GM12878 (cell line): ENCODE measurements at regions not wholly inside any gene's neighbourhood (a gene's known extent, or its start where the extent isn't known, plus 50 kb on each side); places are given as distances from the start of the nearest gene placed in this dataset.

Source experiments
- ATAC-seq: fragments of 200-7000 bp; cut with Tn5 transposase; 3 replicates; pipeline ENCODE4 v1.9.1; 2020; ENCODE audit warnings: mild to moderate bottlenecking, moderate library complexity
- BruUV-seq: library from RNA; stranded (reverse); fragments of 400-500 nt; replicated peaks from 2 replicates; lab custom pipeline; 2021; lab: Mats Ljungman, UMichigan
- CTCF ChIA-PET: fragments of 300-600 bp; sonication (Branson Sonifier 250); formaldehyde crosslinking; extraction: SDS; loops from one replicate; lab custom pipeline; 2021; ENCODE audit warnings: inconsistent platforms; lab: Yijun Ruan, JAX
- POLR2A ChIA-PET: fragments of 350-600 bp; formaldehyde crosslinking; extraction: SDS; loops from one replicate; lab custom pipeline; 2021; ENCODE audit warnings: inconsistent platforms; lab: Charles Lee
- RAD21 ChIA-PET: fragments of 300-600 bp; sonication (Branson Sonifier 250); formaldehyde crosslinking; loops from one replicate; lab custom pipeline; 2023; ENCODE audit warnings: antibody characterized with exemption; ENCODE audit not compliant: unreplicated experiment; lab: Charles Lee
- SMC1A ChIA-PET: fragments of 300-600 bp; sonication (Branson Sonifier 250); formaldehyde crosslinking; loops from one replicate; lab custom pipeline; 2023; ENCODE audit not compliant: unreplicated experiment, uncharacterized antibody; lab: Charles Lee
- DNase-seq: peaks from one replicate; pipeline ENCODE4 v3.0.0-alpha.2; 2011; ENCODE audit warnings: low read depth, low spot score
- FAIRE-seq: peaks from 3 replicates; lab custom pipeline; 2011; peaks lifted over from hg19 to GRCh38; lab: Jason Lieb, UNC
- H2AFZ ChIP-seq: 2 replicates; pipeline ENCODE4 v1.6.0; 2011; ENCODE audit warnings: low read depth, low read length, control low read depth; ENCODE audit not compliant: control insufficient read depth
- H3K27ac ChIP-seq: 2 replicates; pipeline ENCODE4 v1.5.1; 2011; ENCODE audit warnings: control low read depth; ENCODE audit not compliant: control insufficient read depth, insufficient read depth
- H3K27me3 ChIP-seq, 2 experiments: replicated peaks in 1 of 2; 2 replicates each; pipeline versions ENCODE4 v1.6.0 to v1.6.1; 2011; ENCODE audit warnings: low read length in 1 of 2; ENCODE audit not compliant: control insufficient read depth in 2 of 2, insufficient read depth in 2 of 2
- H3K36me3 ChIP-seq, 2 experiments: 2 replicates each; pipeline ENCODE4 v1.5.1; 2011; ENCODE audit warnings: low read length in 1 of 2; ENCODE audit not compliant: control insufficient read depth in 2 of 2, insufficient read depth in 2 of 2
- H3K4me1 ChIP-seq: 2 replicates; pipeline ENCODE4 v1.6.1; 2011; ENCODE audit warnings: mild to moderate bottlenecking, low read length, moderate library complexity, mixed read lengths; ENCODE audit not compliant: control insufficient read depth, insufficient read depth
- H3K4me2 ChIP-seq: 2 replicates; pipeline ENCODE4 v1.6.0; 2011; ENCODE audit warnings: control low read depth; ENCODE audit not compliant: control insufficient read depth, insufficient read depth
- H3K4me3 ChIP-seq: fragments of 200-600 bp; sonication (generic); 2 replicates; pipeline ENCODE4 v1.5.1; 2016
- H3K79me2 ChIP-seq: 2 replicates; pipeline ENCODE4 v1.6.0; 2011; ENCODE audit warnings: low read length; ENCODE audit not compliant: control insufficient read depth, insufficient read depth
- H3K9ac ChIP-seq: 2 replicates; pipeline ENCODE4 v1.8.0; 2011; ENCODE audit warnings: low read length, control low read depth, mixed read lengths; ENCODE audit not compliant: control insufficient read depth, insufficient read depth
- H3K9me3 ChIP-seq: replicated peaks from 3 replicates; pipeline ENCODE4 v1.5.1; 2011; ENCODE audit warnings: mild to moderate bottlenecking, low read length; ENCODE audit not compliant: control insufficient read depth, insufficient read depth
- H4K20me1 ChIP-seq: 2 replicates; pipeline ENCODE4 v1.6.0; 2011; ENCODE audit not compliant: control insufficient read depth, insufficient read depth
- CREM ChIP-seq: IDR thresholded peaks from 2 replicates; pipeline ENCODE4 v1.6.1; 2014; ENCODE audit warnings: antibody characterized with exemption, low read depth
- E4F1 ChIP-seq: fragments of 450-650 bp; IDR thresholded peaks from 2 replicates; pipeline ENCODE4 v1.6.1; 2018; ENCODE audit warnings: borderline replicate concordance, mild to moderate bottlenecking; ENCODE audit not compliant: partially characterized antibody
- FOS ChIP-seq: IDR thresholded peaks from 3 replicates; pipeline ENCODE4 v1.6.1; 2011; ENCODE audit warnings: borderline replicate concordance; ENCODE audit not compliant: insufficient read length; ENCODE audit errors: extremely low read depth
- IKZF1 ChIP-seq: fragments of 450-650 bp; conservative IDR thresholded peaks from 2 replicates; pipeline ENCODE4 v1.6.1; 2017; ENCODE audit warnings: antibody characterized with exemption, mild to moderate bottlenecking
- JUND ChIP-seq: IDR thresholded peaks from 2 replicates; pipeline ENCODE4 v1.6.1; 2012; ENCODE audit warnings: low read depth, mild to moderate bottlenecking, low read length, improper control_type of control experiment, moderate library complexity
- NFXL1 ChIP-seq: fragments of 450-650 bp; IDR thresholded peaks from 2 replicates; pipeline ENCODE4 v1.6.1; 2017; ENCODE audit warnings: antibody characterized with exemption, mild to moderate bottlenecking, borderline replicate concordance
- RUNX3 ChIP-seq: IDR thresholded peaks from 2 replicates; pipeline ENCODE4 v1.6.1; 2012; ENCODE audit warnings: low read length, inconsistent platforms
- WRNIP1 ChIP-seq: IDR thresholded peaks from 2 replicates; pipeline ENCODE4 v1.6.1; 2011; ENCODE audit warnings: low read depth, low read length, improper control_type of control experiment, borderline replicate concordance
- ZNF274 ChIP-seq: IDR thresholded peaks from one replicate; pipeline ENCODE4 v1.8.0; 2011; ENCODE audit not compliant: insufficient read length, insufficient read depth
- WGBS: methylation state at CpG from one replicate; pipeline ENCODE4 v1.1.6; 2016; ENCODE audit warnings: low lambda C conversion rate; ENCODE audit not compliant: insufficient replicate concordance, insufficient coverage; ENCODE audit errors: missing lambda C conversion rate; 5-methylcytosine and 5-hydroxymethylcytosine counted together
- in situ Hi-C: fragments of 300-500 bp; cut with MboI; formaldehyde crosslinking; loops from 9 replicates; pipeline ENCODE4 v1.14.3; 2018; ENCODE audit warnings: mixed read lengths
- intact Hi-C: fragments of 100-400 bp; cut with micrococcal nuclease; formaldehyde crosslinking; loops from one replicate; pipeline ENCODE4 v1.14.2; 2022; ENCODE audit not compliant: unreplicated experiment
- TF ChIP-seq, protein P1 (sequence below): fragments of 450-650 bp; IDR thresholded peaks from 2 replicates; pipeline ENCODE4 v1.6.1; 2017; ENCODE audit warnings: borderline replicate concordance
- TF ChIP-seq, protein P2 (sequence below), 3 experiments: IDR thresholded peaks in 2 of 3; conservative IDR thresholded peaks in 1 of 3; 2 replicates each; pipeline ENCODE4 v1.5.1; 2011; ENCODE audit warnings: low read depth in 3 of 3, low read length in 3 of 3, mild to moderate bottlenecking in 3 of 3, control low read depth in 2 of 3, moderate library complexity in 2 of 3, inconsistent platforms in 1 of 3, mixed read lengths in 1 of 3; ENCODE audit not compliant: control insufficient read depth in 2 of 3, insufficient read depth in 1 of 3; ENCODE audit errors: extremely low read depth in 1 of 3
- TF ChIP-seq, protein P3 (sequence below): fragments of 450-650 bp; IDR thresholded peaks from 2 replicates; pipeline ENCODE4 v1.6.1; 2017; ENCODE audit warnings: mild to moderate bottlenecking, low read depth, inconsistent platforms; ENCODE audit not compliant: poor library complexity, severe bottlenecking

DNA sequence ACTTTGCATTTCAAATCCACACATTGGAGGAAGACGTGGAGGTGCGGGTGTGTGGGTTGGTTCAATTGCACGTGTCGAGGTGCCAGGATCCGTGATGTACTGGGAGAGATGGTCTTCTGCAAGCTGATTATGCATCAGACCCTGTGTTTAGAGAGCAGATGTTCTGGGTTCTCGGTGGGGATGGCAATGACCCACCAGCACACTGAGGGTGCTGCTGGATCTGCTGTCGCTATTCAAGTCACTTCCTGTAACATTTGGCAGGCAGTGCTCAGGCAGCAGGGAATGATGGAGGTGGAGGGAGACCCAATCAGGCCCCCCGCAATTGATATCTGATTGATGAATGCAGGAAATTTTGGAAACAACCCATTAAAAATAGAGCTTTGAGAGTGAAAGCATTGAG lies 830.1 kb upstream of the POU3F3 start:
- DNase-seq (no peak), FAIRE-seq (no peak), ATAC-seq (no peak)
- H3K27ac ChIP-seq = no peak overlapping the region
- no peaks in the 10 kb centered on the region for H3K4me1 ChIP-seq
- H3K27me3 ChIP-seq = no peaks in the 10 kb centered on the region
- BruUV-seq = no TSS peak
- in situ Hi-C loops = no loop called here
- 19% methylated on average over 8 of the region's 8 CpGs for WGBS
- ChIA-PET SMC1A (no interaction called here), POLR2A (no interaction called here), RAD21 (no interaction called here), CTCF (no interaction called here)
- intact Hi-C loops = no loop called here
- H4K20me1 ChIP-seq = no peaks in the 10 kb centered on the region
- H3K9me3 ChIP-seq = no peaks in the 10 kb centered on the region
- no peaks in the 10 kb centered on the region for H3K36me3 ChIP-seq
- no peaks in the 10 kb centered on the region for H3K79me2 ChIP-seq
- no peak overlapping the region for H3K4me2 ChIP-seq
- no peak overlapping the region for H2AFZ ChIP-seq
- H3K9ac ChIP-seq = no peak overlapping the region
- TF ChIP-seq E4F1 = no peak
- TF ChIP-seq CREM = no peak
- TF ChIP-seq FOS = no peak
- TF ChIP-seq IKZF1 = no peak
- TF ChIP-seq, protein P1, sequence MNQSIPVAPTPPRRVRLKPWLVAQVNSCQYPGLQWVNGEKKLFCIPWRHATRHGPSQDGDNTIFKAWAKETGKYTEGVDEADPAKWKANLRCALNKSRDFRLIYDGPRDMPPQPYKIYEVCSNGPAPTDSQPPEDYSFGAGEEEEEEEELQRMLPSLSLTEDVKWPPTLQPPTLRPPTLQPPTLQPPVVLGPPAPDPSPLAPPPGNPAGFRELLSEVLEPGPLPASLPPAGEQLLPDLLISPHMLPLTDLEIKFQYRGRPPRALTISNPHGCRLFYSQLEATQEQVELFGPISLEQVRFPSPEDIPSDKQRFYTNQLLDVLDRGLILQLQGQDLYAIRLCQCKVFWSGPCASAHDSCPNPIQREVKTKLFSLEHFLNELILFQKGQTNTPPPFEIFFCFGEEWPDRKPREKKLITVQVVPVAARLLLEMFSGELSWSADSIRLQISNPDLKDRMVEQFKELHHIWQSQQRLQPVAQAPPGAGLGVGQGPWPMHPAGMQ = no peak
- TF ChIP-seq, protein P2, sequence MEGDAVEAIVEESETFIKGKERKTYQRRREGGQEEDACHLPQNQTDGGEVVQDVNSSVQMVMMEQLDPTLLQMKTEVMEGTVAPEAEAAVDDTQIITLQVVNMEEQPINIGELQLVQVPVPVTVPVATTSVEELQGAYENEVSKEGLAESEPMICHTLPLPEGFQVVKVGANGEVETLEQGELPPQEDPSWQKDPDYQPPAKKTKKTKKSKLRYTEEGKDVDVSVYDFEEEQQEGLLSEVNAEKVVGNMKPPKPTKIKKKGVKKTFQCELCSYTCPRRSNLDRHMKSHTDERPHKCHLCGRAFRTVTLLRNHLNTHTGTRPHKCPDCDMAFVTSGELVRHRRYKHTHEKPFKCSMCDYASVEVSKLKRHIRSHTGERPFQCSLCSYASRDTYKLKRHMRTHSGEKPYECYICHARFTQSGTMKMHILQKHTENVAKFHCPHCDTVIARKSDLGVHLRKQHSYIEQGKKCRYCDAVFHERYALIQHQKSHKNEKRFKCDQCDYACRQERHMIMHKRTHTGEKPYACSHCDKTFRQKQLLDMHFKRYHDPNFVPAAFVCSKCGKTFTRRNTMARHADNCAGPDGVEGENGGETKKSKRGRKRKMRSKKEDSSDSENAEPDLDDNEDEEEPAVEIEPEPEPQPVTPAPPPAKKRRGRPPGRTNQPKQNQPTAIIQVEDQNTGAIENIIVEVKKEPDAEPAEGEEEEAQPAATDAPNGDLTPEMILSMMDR (IDR thresholded peaks at IDR 0.05 in 2 of 3, conservative IDR thresholded peaks at IDR 0.05 in 1 of 3; ENCODE audit: control insufficient read depth in 2 of 3, extremely low read depth in 1 of 3, insufficient read depth in 1 of 3, low read depth in 3 of 3, low read length in 3 of 3) = no peak
- TF ChIP-seq JUND = no peak
- no peak for TF ChIP-seq NFXL1
- no peak for TF ChIP-seq ZNF274
- TF ChIP-seq RUNX3 = no peak
- TF ChIP-seq, protein P3, sequence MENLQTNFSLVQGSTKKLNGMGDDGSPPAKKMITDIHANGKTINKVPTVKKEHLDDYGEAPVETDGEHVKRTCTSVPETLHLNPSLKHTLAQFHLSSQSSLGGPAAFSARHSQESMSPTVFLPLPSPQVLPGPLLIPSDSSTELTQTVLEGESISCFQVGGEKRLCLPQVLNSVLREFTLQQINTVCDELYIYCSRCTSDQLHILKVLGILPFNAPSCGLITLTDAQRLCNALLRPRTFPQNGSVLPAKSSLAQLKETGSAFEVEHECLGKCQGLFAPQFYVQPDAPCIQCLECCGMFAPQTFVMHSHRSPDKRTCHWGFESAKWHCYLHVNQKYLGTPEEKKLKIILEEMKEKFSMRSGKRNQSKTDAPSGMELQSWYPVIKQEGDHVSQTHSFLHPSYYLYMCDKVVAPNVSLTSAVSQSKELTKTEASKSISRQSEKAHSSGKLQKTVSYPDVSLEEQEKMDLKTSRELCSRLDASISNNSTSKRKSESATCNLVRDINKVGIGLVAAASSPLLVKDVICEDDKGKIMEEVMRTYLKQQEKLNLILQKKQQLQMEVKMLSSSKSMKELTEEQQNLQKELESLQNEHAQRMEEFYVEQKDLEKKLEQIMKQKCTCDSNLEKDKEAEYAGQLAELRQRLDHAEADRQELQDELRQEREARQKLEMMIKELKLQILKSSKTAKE = no peak
- no peak for TF ChIP-seq WRNIP1
- H3K4me3 ChIP-seq = no peak overlapping the region
